HG03196 (cell line): ENCODE measurements at regions not wholly inside any gene's neighbourhood (a gene's known extent, or its start where the extent isn't known, plus 50 kb on each side); places are given as distances from the start of the nearest gene placed in this dataset.
"Not testable (repeated sequence)": the region's sequence is repeated elsewhere in the genome, so short reads cannot be mapped to it uniquely, and the experiment has no call there.

Experiments used
- ATAC-seq: cut with Tn5 transposase; IDR thresholded peaks from one replicate; pipeline ENCODE4 v1.9.1; 2021; ENCODE audit not compliant: unreplicated experiment

DNA sequence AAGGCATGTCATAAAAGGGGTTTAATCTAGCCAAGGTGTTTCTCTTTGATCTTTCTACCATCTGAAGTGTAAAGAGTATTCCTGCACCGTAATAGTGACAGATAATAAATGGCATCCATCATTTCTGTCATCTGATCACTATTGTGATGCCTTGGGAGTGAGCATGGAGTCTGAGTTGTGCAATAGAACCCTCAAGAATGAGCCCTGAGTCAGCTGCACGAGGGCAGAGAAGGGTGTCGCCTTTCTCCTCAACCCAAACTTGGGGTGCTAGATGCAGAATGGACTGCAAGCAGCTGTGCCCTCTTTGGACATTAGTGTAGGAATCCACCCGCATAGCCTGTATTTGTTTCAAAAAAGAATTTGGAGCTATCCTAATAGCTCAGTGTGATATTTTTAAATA lies 115.2 kb downstream of the ZNF37A start:
- ATAC-seq: no peak

DNA sequence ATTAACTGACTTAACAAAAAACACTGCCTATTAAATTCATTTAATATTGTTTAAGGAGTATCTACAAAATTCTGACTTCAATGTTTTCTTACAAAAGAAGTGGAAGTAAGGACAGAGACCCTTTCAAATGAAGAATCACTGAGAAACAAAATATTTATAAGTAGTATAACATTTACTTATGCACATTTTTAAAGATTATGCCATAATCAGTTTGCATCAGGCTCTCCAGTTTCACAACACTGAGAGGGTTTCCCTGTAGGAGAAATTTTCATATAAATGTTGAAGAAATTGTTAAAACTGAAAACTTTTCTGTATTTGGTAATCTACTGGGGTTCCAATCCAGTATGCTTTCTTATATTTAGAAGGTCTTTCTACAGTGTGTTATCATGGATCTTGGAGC lies 115.6 kb downstream of the ZNF37A start:
- not testable (repeated sequence) for ATAC-seq

DNA sequence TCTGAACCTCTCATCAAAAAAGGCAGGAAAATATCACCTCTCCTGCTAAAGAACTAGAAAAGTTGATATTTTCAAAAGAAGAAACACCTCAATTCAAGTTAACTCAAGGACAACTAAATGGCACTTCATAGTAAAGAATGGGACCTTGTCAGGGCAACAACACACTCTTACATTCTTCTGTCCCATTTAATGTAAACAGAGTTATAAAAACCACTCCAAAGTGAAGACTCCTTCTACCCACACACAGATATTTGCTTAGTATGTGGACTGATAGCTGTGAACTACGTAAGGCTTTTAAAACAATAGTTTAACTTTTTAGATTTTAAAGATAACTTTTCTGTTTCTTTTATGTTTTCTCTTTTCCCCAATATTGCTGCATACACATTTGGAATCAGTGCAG lies 118.3 kb downstream of the ZNF37A start:
- ATAC-seq: no peak

DNA sequence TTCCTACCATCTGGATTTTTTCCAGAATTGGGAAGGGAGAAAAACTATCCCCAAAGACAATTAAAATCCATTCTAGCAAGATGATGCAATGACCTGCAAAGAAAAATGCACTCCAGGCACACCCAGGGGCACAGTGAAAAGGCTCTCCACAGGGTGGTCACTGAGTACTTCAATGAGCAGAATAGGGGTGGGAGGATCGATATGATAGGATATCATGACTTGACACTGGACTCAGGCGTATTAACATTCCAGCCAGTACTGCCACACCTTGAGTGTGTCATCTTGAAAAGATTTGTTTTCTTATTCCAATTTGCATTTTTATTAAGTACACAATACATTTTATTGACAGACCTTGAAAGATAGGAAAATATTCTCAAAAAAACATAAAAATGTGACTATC lies 132.2 kb downstream of the ZNF37A start:
- no peak for ATAC-seq

DNA sequence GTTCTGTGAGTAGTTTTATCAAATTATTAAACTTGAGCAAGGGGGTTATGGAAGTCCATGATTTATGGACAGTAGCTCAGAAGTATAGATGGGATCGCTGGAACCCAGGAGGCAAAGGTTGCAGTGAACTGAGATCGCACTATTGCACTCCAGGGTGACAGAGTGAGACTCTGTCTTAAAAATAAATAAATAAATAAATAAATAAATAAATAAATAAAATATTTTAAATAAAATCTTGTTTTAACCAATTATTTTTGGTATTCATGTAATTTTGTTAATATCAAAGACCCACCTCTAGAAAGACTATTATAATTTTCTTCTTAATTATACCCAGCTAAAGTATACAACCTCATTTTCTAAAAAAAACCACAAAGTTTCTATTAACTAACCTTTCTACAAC lies 134.3 kb downstream of the ZNF37A start:
- ATAC-seq: no peak

DNA sequence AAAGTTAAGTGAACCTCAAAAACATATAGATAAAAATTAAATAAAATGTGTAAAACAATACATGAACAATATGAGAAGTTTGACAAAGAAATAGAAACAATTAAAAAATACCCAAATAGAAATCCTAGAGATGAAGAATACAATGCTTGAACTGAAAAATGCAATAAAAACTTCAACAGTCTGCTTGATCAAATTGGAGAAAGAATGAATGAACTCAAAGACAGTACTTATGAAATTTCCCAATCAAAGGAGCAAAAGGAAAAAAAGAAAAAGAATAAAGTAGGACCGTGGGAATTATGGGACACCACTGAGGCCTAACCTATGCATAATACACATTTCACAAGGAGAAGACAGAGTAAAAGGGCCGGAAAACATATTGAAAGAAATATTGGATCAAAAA lies 144.3 kb downstream of the ZNF37A start:
- ATAC-seq: not testable (repeated sequence)

DNA sequence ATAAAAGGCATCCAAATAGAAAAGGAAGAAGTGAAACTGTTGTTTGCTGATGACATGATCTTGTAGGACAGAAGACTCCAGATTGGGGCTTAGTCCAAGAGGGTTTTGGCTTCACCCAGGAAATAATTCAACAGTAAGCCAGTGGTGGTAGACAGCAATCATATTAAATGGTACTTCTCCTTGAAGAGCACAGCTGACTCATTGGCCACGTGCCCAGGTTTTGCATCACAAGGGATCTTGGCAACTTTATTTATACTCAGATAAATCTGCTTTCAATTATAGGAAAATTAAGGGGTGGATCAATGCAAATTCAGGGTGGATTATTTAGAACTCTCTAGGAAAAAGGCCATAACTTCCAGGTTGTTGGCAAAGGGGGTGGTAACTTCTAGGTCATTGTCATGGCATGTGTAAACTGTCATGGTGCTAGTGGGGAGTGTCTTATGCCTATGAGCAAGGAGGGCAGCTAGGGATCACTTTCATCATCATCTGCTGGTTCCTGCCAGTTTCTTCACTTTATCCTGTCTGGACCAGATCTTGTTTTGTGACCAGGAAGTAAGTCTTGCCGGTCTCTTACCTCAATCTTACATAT lies 148.0 kb downstream of the ZNF37A start:
- not testable (repeated sequence) for ATAC-seq

DNA sequence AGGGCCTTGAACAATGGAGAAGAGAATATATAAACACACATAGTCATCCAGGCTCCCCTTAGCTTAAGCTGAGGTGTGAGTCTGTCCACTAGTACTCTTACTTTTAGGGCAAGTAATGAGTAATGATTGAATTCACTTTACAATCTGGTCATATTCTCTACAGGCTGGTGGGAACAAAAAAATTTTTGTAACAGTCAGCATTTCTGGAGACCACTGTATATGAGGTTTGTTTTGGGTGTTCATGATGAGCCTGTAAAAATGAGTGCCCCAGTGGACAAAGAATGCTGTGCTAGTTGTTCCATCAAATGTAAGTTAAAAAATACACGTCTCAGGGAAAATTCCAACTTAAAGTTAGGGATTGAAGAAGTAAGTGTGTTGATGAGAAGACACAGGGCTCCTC lies 154.0 kb downstream of the ZNF37A start:
- not testable (repeated sequence) for ATAC-seq

DNA sequence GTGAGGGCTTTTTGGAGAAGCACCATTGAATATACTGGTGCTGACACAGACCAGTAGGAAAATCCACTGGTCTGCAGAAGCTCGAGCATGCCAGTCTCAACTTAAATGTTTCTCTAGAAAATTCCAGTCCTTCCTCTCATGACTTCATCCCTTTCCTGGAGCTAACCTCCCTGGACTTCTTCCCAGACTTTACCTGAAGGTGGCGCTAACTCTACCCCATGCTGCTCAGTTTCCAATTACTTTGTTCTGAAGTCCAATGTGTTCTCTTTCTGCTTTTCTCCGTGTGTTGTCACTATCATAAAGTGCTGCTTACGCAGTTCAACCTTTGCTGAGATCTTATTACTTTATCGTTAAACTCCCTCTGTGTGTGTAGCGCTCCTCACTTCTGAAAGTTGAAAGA lies 158.4 kb downstream of the ZNF37A start:
- not testable (repeated sequence) for ATAC-seq

DNA sequence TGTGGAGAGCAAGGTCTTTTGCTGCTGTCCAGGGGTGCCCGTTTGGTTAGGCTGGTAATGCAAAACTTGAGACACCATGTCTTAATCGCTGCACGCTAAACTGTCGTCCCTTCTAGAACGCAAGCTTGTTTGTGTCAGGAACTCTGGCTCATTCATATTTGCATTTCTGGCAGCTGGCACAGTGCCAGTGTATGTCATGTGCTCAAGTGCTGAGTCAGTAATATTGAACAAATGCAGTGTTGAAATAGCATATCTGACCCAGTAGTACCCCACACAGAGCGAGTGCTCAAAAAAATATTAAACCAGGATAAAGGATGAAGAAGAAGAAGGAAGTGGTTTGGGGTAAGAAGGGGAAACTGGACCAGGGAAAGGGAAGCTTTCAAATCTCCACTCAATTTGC lies 173.4 kb downstream of the ZNF37A start:
- ATAC-seq: not testable (repeated sequence)

DNA sequence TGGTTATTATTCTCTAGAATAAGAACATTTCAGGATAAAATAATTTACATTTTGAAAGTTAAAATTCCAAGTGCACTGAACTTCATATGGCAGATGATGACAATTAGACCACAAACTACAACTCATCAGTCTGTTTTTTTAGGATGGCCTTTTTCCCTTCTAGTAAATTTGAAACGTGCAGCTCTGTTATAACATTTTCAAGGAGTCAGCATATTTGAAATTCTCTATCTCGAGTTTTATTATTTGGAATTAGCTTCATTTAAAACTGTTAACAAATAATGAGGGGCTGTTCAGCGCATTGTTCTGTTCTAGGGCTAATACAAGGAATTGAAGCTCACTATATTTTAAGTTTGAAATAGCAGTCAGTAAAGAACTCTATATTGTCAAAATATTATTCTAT lies 176.9 kb downstream of the ZNF37A start:
- ATAC-seq: not testable (repeated sequence)

DNA sequence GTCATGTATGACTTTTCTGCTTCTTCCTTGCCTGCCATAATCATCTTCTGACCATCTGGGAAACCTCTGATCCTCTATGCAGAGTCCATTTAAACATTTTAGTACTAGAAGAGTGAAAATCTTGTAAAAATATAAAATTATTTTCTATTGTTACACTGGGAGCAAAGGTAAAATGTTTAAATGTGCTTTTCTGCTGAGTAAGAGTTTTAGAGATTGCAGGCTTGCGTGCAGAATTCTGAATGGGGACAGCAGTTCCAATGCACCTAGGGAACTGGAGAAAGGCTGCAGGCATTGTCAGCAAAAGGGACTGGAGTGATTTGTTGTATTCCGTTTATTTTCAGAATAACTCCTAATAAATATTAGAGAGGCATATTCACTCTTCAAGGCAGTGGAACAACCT lies 180.7 kb downstream of the ZNF37A start:
- not testable (repeated sequence) for ATAC-seq

DNA sequence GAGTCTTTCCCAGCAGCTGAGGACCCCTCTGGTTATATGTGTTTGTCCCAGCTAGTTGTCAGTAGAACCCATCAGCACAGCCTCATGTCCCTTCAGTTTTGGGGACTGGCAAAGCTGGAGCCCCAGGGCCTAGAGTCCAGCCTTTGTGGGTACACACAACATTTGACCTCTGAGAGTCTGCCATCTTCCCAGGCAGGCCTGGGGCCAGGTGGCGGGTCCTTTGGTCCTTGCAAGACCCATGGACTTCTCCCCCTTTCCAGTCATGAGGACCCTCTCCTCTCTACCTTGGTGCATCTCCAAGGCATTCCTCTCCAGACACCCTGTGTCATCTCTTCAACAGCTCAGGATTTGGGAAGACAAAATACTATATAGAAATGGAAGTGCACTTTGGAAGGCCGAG lies 198.4 kb downstream of the ZNF37A start:
- ATAC-seq: not testable (repeated sequence)

DNA sequence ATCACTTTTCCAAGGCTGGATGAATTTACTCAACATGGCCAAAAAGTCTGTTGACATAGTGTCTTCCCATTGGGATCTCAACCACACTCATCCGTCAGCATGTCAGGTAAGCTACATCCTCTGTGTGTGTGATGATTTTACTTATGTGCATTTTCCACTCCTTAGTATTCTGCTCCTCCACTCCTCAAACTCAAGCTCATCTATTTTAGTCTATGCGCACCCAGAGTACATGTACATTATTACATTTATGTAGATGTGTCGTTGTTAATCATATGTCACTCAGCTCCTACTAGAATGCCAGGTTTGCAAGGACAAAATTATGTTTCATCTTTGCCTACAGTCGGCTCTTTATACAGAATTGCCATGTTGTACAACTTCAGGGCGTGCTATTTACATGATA lies 216.0 kb downstream of the ZNF37A start:
- not testable (repeated sequence) for ATAC-seq

DNA sequence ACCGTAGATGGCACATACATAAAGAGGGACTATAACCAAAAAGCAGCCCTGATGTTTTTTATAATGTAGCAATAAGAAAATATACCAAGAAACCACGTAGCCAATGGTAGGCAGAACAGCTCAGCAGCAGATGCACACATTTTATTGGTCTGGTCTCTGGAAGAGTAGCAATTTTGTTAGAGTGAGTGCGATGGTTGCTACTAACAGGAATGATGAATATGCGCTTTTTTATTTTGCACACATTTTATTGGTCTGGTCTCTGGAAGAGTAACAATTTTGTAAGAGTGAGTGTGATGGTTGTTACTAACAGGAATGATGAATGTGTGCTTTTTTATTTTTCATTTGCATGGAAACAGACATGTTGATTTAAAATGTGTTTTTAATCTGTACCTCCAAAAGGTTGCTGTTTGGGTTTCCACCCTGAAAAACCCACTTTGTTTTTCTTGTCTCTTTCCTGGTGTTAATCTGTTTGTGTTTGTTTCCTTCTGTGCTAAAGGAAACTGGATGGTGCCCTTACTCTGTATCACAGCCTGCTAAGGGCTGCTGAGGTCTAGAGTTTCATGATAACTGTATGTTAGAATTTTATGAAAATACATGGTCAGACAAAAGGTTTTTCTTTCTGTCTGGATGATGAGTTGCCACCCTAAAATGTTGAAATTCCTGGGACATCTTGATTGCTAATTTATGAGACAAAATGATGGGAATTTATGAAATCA lies 221.1 kb downstream of the ZNF37A start:
- not testable (repeated sequence) for ATAC-seq

DNA sequence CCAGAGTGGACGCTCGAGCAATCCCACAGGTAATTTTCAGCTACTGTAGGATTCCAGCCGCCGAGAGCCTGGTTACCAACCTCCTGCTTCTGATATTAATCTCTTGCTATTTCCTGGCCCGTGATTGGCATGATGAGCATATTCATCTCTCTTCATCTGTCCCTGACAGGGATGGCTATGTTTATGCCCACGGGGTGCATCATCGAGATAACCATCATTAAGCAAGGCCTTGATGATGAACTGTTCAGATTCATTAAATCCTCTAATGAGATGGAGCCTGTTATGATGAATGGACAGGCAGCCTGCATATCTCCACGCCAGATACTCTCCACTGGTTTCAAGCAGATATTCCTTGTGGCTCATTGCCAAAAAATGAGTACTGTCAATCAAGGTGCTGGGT lies 227.3 kb downstream of the ZNF37A start:
- not testable (repeated sequence) for ATAC-seq

DNA sequence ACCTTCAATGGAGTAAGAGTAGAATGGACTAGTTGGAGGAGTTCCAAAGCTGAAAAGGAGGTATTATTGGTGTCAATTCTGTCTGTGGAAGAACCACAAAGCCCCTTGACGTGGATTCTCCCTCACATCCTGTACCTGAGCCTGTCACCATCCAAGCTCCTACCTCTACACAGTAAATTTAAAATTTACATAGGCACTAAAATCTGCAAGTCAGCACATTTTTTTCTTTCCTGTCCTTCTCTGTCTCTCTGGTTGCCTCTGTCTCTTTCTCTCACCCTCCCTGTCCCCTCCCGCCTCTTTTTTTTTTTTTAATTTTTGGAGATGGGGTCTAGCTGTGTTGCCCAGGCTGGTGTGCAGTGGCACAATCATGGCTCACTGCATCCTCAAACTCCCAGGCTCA lies 236.2 kb downstream of the ZNF37A start:
- ATAC-seq: not testable (repeated sequence)

DNA sequence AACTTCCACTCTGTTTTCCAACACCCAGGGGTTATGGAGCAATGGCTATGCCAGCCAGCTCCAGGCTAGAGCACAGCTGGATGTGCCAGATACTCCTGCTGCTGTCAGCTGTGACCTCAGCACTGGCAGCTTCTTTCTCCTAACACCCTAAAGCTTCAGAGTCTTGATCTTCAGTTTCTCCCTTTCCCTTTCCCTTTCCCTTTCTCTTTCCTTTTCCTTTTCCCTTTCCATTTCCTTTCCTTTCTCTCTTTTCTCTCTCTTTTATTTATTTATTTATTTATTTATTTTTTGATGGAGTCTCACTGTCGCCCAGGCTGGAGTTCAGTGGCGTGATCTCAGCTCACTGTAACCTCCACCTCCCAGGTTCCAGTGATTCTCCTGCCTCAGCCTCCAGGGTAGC lies 237.0 kb downstream of the ZNF37A start:
- not testable (repeated sequence) for ATAC-seq

DNA sequence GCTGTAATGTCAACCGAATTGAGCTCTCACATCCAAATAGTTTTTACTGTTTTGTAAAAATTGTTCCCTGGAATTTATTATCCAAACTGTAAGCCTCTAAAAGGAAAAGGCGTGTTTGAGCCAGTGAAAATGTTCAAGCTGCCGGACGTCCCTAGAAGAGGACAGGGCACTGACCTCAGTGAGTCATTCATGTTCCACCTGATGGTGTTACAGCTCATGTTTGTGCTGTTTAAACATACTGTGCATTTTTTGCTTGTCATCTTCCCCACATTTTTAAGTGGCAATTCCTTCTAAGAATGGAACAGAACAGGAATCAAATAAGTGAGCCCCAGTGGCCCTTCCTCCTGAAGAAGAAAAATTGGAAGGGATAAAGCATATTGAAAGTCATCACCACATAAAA lies 239.6 kb downstream of the ZNF37A start:
- not testable (repeated sequence) for ATAC-seq

DNA sequence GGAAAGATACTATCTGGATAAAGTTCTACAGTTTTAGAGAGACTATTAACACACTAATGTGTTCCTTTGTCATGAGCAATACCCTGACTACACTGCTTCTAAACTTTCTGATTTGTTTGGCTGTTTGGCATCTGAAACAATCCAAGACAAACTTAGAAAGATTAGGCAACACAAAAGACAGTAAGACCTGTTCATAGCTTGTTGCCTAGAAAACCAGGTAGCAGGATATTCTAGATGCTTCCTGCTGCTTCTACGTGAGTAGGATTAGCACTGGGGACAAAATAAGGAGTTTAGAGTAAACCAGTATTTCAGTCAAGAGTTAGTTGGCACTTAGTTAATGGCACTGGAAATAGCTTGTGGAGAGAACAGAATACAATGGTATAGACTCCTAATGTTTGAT lies 256.5 kb downstream of the ZNF37A start:
- not testable (repeated sequence) for ATAC-seq

DNA sequence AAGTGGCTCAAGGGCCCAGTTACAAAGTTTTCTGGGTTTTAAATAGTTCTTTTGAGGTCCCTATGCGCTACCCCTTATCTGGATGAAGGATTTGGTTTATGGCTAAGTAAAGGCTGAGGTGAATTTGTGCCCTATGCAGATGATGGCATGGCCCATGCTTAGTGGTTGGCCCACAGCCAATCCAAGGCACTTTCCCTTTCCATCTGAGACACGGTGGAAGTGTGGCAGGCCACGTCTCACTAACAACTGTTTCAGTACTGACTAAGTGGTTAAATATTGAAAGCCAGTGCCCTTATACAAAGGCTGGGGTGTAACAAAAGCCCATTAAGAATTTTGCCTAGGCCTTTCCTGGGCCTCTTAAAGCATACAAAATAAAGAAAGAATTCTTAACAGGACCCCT lies 260.3 kb downstream of the ZNF37A start:
- ATAC-seq: not testable (repeated sequence)

DNA sequence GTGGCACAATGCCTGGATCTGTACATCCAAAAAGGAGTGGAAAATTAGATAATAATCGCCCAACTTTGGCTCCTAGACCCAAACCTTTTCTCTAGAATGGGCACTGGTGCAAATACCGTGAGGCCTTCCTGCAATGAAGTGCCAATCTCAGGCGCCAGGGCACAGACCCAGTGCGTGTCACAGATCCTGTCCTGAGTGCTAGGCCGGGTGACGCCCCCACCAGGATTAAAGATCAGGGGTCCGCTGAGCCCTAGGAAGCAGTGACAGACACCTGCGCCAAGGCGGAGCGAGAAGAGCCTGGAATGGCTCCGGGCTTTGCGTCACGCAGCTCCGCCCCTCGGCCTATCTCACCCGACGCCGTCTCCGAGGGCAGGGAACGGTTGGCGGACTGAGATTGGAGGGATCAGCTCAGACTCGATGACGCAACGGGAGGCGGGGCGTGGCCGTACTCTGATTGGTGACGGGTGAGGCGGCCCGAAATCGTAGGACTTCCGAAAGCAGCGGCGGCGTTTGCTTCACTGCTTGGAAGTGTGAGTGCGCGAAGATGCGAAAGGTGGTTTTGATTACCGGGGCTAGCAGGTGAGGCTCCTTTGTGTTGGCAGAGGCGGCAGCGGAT lies 261.9 kb downstream of the ZNF37A start:
- peak; percentile 100 for ATAC-seq
